ENCODE measurements at regions not wholly inside any gene's neighbourhood (a gene's known extent, or its start where the extent isn't known, plus 50 kb on each side); places are given as distances from the start of the nearest gene placed in this dataset.

- H3K4me3 Mint-ChIP-seq, result peak overlapping the region in 7 of 8 donors; percentile 1 to 75 (median 56)
- peaks cover 0 to 2% (median 0%) of the 10 kb centered on the region in 8 donors for H3K9me3 Mint-ChIP-seq
- no peaks in the 10 kb centered on the region for H3K36me3 Mint-ChIP-seq
- Histone ChIP-seq H3K4me1 (ENCODE audit: insufficient read depth, low read length) (peaks cover 12% of the 10 kb centered on the region), H3K27ac (ENCODE audit: low read depth, low read length) (no peak overlapping the region), H3K9me3 (ENCODE audit: control insufficient read depth in 1 of 2, low read length in 2 of 2) (no peaks in the 10 kb centered on the region), H3K27me3 (ENCODE audit: insufficient read depth, low read length) (peaks cover 15% of the 10 kb centered on the region), H3K36me3 (ENCODE audit: insufficient read depth, low read length) (no peaks in the 10 kb centered on the region), H3K4me3 (ENCODE audit: low read length in 2 of 2) (no peak overlapping the region)
- ChIA-PET CTCF (ENCODE audit: partially characterized antibody) (interaction anchor here (2.0 kb wide), 1 partner anchor 12 kb away, joined by 8 read pairs; no protein-coding TSS in a partner anchor), POLR2A (ENCODE audit: partially characterized antibody) (no interaction called here)
- DNase-seq, result no peak
- H3K27me3 Mint-ChIP-seq, result peaks cover 35 to 38% of the 10 kb centered on the region in 2 donors
- H3K27ac Mint-ChIP-seq, result no peak overlapping the region
- H3K4me1 Mint-ChIP-seq, result peaks cover 5 to 16% (median 11%) of the 10 kb centered on the region in 4 donors
- intact Hi-C loops (cut with micrococcal nuclease), result no loop called here
These were observed 149.4 kb upstream of the MKI67 start for GRCh38 chr10:128275388-128276177.

DNA sequence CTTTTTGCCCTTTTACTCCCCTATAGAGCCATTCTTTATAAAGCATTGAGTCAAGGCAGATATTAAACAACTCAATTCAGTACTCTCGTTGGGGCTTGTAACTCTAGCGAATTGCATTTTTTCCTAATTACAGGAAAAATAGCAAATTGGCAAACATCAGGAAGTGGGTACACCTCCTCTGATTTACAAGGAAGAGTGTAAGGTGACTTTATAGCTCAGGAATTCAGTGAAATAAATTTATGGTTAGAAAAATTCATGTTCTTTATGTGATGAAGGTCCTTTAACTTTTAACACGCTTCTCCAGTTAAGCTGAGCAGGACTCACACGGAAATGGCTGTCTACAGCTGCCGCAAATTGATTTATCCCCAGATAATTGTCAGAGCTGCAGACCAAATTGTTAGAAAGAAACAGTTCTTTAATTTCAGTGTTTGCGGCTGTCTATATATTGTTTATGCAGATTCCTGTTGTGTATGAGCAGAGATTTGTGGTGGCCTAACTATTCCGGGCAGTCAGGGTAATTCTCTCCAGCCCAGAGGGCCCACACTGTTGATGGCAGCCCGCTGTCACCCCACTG is 151.1 kb upstream of the MKI67 start:
- no peaks in the 10 kb centered on the region for H3K36me3 ChIP-seq (ENCODE audit: insufficient read depth, low read length)
- Mint-ChIP-seq H3K27me3 (peaks cover 27 to 31% of the 10 kb centered on the region in 2 donors), H3K36me3 (no peaks in the 10 kb centered on the region), H3K9me3 (peaks cover 0 to 2% (median 0%) of the 10 kb centered on the region in 8 donors), H3K27ac (peak overlapping the region in 1 of 7 donors; percentile 54), H3K4me3 (no peak overlapping the region), H3K4me1 (peaks cover 5 to 16% (median 11%) of the 10 kb centered on the region in 4 donors)
- no peak overlapping the region for H3K27ac ChIP-seq (ENCODE audit: low read depth, low read length)
- intact Hi-C loops (cut with micrococcal nuclease), result no loop called here
- peaks cover 15% of the 10 kb centered on the region for H3K27me3 ChIP-seq (ENCODE audit: insufficient read depth, low read length)
- no peaks in the 10 kb centered on the region for H3K9me3 ChIP-seq (ENCODE audit: control insufficient read depth in 1 of 2, low read length in 2 of 2)
- ChIA-PET POLR2A (ENCODE audit: partially characterized antibody) (no interaction called here), CTCF (ENCODE audit: partially characterized antibody) (no interaction called here)
- no peak for DNase-seq
- H3K4me1 ChIP-seq (ENCODE audit: insufficient read depth, low read length), result peaks cover 12% of the 10 kb centered on the region
- H3K4me3 ChIP-seq (ENCODE audit: low read length in 2 of 2), result no peak overlapping the region

DNA sequence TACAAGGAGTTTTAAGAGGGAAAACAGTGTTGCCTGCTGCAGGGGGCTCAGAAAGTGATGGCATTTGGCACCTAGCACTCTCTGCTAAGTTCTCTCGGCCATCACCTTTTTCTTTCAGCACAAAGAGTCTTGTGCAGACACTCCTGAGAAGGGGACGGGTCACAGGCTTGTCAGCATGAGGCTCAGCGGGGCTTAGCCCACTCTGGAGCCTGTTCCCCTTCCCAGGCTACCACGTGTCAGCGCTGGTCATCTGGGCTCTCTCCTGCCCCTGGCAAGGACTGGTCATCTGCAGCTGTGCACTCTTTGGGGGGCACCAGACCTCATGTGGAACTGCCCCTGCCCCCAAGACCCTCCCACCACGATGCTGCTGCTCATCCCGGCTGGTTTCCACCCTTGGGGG is 152.1 kb upstream of the MKI67 start:
- Histone ChIP-seq H3K36me3 (ENCODE audit: insufficient read depth, low read length) (no peaks in the 10 kb centered on the region), H3K4me3 (ENCODE audit: low read length in 2 of 2) (no peak overlapping the region), H3K27ac (ENCODE audit: low read depth, low read length) (no peak overlapping the region), H3K4me1 (ENCODE audit: insufficient read depth, low read length) (peaks cover 12% of the 10 kb centered on the region), H3K9me3 (ENCODE audit: control insufficient read depth in 1 of 2, low read length in 2 of 2) (no peaks in the 10 kb centered on the region), H3K27me3 (ENCODE audit: insufficient read depth, low read length) (peaks cover 15% of the 10 kb centered on the region)
- no peaks in the 10 kb centered on the region for H3K36me3 Mint-ChIP-seq
- ChIA-PET CTCF (ENCODE audit: partially characterized antibody) (no interaction called here), POLR2A (ENCODE audit: partially characterized antibody) (no interaction called here)
- H3K27me3 Mint-ChIP-seq, result peaks cover 23 to 31% of the 10 kb centered on the region in 2 donors
- no peak overlapping the region for H3K27ac Mint-ChIP-seq
- no peak for DNase-seq
- peaks cover 5 to 16% (median 11%) of the 10 kb centered on the region in 4 donors for H3K4me1 Mint-ChIP-seq
- no peak overlapping the region for H3K4me3 Mint-ChIP-seq
- H3K9me3 Mint-ChIP-seq, result peaks cover 0 to 2% (median 0%) of the 10 kb centered on the region in 8 donors
- intact Hi-C loops (cut with micrococcal nuclease), result no loop called here

DNA sequence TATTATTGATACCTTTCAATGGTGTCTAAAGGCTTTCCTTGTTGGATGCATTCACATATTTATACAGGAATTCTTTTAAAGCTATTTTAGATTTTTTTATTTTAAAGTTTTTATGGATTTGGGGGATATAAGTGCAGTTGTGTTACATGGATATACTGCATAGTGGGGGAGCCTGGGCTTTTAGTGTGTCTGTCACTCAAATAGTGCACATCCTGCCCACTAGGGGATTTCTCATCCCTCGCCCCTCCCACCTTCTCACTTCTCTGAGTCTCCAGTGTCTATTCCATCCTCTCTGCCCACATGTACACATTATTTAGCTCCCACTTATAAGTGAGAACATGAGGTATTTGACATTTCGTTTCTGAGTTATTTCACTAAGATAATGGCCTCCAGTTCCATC is 154.0 kb upstream of the MKI67 start:
- H3K9me3 Mint-ChIP-seq, result peaks cover 0 to 2% (median 0%) of the 10 kb centered on the region in 8 donors
- H3K36me3 Mint-ChIP-seq, result no peaks in the 10 kb centered on the region
- no peaks in the 10 kb centered on the region for H3K36me3 ChIP-seq (ENCODE audit: insufficient read depth, low read length)
- H3K9me3 ChIP-seq (ENCODE audit: control insufficient read depth in 1 of 2, low read length in 2 of 2), result no peaks in the 10 kb centered on the region
- peaks cover 14% of the 10 kb centered on the region for H3K27me3 ChIP-seq (ENCODE audit: insufficient read depth, low read length)
- H3K4me3 ChIP-seq (ENCODE audit: low read length in 2 of 2), result no peak overlapping the region
- peaks cover 2 to 3% (median 2%) of the 10 kb centered on the region in 4 donors for H3K4me1 Mint-ChIP-seq
- H3K27me3 Mint-ChIP-seq, result peaks cover 24 to 28% of the 10 kb centered on the region in 2 donors
- no peak overlapping the region for H3K27ac ChIP-seq (ENCODE audit: low read depth, low read length)
- POLR2A ChIA-PET (ENCODE audit: partially characterized antibody), result no interaction called here
- H3K4me3 Mint-ChIP-seq, result no peak overlapping the region
- no peak for DNase-seq
- CTCF ChIA-PET (ENCODE audit: partially characterized antibody), result no interaction called here
- H3K4me1 ChIP-seq (ENCODE audit: insufficient read depth, low read length), result peaks cover 6% of the 10 kb centered on the region
- intact Hi-C loops (cut with micrococcal nuclease), result no loop called here
- no peak overlapping the region for H3K27ac Mint-ChIP-seq

- H3K36me3 ChIP-seq (ENCODE audit: insufficient read depth, low read length), result no peaks in the 10 kb centered on the region
- ChIA-PET POLR2A (ENCODE audit: partially characterized antibody) (no interaction called here), CTCF (ENCODE audit: partially characterized antibody) (no interaction called here)
- H3K4me3 ChIP-seq (ENCODE audit: low read length in 2 of 2), result no peak overlapping the region
- no peaks in the 10 kb centered on the region for H3K4me1 ChIP-seq (ENCODE audit: insufficient read depth, low read length)
- H3K4me3 Mint-ChIP-seq, result no peak overlapping the region
- no peaks in the 10 kb centered on the region for H3K36me3 Mint-ChIP-seq
- peaks cover 5% of the 10 kb centered on the region for H3K27me3 ChIP-seq (ENCODE audit: insufficient read depth, low read length)
- peaks cover 0 to 2% (median 0%) of the 10 kb centered on the region in 8 donors for H3K9me3 Mint-ChIP-seq
- H3K27ac Mint-ChIP-seq, result no peak overlapping the region
- H3K9me3 ChIP-seq (ENCODE audit: control insufficient read depth in 1 of 2, low read length in 2 of 2), result no peaks in the 10 kb centered on the region
- peaks cover 30 to 31% of the 10 kb centered on the region in 2 donors for H3K27me3 Mint-ChIP-seq
- intact Hi-C loops (cut with micrococcal nuclease), result no loop called here
- DNase-seq, result no peak
- H3K27ac ChIP-seq (ENCODE audit: low read depth, low read length), result no peak overlapping the region
- H3K4me1 Mint-ChIP-seq, result no peaks in the 10 kb centered on the region
These were observed 155.1 kb upstream of the MKI67 start for GRCh38 chr10:128281343-128281742.

GRCh38 chr10:128281861-128282260 is 155.6 kb upstream of the MKI67 start:
- ChIA-PET CTCF (ENCODE audit: partially characterized antibody) (no interaction called here), POLR2A (ENCODE audit: partially characterized antibody) (no interaction called here)
- Histone ChIP-seq H3K27ac (ENCODE audit: low read depth, low read length) (no peak overlapping the region), H3K27me3 (ENCODE audit: insufficient read depth, low read length) (peaks cover 5% of the 10 kb centered on the region), H3K4me1 (ENCODE audit: insufficient read depth, low read length) (no peaks in the 10 kb centered on the region), H3K36me3 (ENCODE audit: insufficient read depth, low read length) (no peaks in the 10 kb centered on the region), H3K4me3 (ENCODE audit: low read length in 2 of 2) (no peak overlapping the region), H3K9me3 (ENCODE audit: control insufficient read depth in 1 of 2, low read length in 2 of 2) (no peaks in the 10 kb centered on the region)
- H3K9me3 Mint-ChIP-seq, result peaks cover 0 to 2% (median 0%) of the 10 kb centered on the region in 8 donors
- no peak for DNase-seq
- no peaks in the 10 kb centered on the region for H3K36me3 Mint-ChIP-seq
- no peaks in the 10 kb centered on the region for H3K4me1 Mint-ChIP-seq
- H3K27me3 Mint-ChIP-seq, result peaks cover 30 to 32% of the 10 kb centered on the region in 2 donors
- H3K27ac Mint-ChIP-seq, result no peak overlapping the region
- intact Hi-C loops (cut with micrococcal nuclease), result no loop called here
- H3K4me3 Mint-ChIP-seq, result no peak overlapping the region

DNA sequence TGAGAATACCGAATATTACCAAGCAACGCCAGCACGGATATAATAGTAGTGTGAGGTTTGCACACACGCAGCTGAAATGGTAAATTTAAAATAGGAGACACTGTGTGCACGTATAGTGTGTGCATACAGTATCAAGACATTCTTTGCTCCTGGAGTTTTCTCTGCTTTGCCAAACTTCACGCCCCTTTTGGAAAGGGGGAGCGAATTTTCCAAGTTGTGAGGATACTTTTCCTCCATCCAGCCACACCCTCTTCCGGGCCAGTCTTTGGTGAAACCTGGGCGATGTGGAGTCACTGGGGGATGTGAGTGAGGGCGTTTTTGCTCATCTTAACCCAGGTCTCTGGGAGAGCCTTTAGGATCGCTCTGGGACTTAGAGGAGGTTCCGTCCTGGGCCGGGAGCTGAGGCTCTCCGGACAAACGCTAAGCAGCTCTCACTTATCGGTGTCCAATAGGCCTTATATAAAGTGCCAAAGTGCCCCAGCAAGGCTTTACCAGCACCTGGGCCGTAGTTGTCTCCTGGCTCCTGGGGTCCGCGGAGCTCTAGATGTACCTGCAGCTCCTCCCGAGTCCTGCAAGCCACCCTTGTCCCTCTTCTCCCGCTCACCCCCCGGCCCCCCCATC is 160.0 kb upstream of the MKI67 start:
- Histone ChIP-seq H3K27me3 (ENCODE audit: insufficient read depth, low read length) (no peaks in the 10 kb centered on the region), H3K4me3 (ENCODE audit: low read length in 2 of 2) (no peak overlapping the region), H3K4me1 (ENCODE audit: insufficient read depth, low read length) (no peaks in the 10 kb centered on the region), H3K9me3 (ENCODE audit: control insufficient read depth in 1 of 2, low read length in 2 of 2) (no peaks in the 10 kb centered on the region), H3K27ac (ENCODE audit: low read depth, low read length) (no peak overlapping the region), H3K36me3 (ENCODE audit: insufficient read depth, low read length) (no peaks in the 10 kb centered on the region)
- intact Hi-C loops (cut with micrococcal nuclease), result no loop called here
- Mint-ChIP-seq H3K36me3 (peaks cover 3 to 6% of the 10 kb centered on the region in 2 donors), H3K27me3 (peaks cover 30 to 38% of the 10 kb centered on the region in 2 donors), H3K27ac (no peak overlapping the region), H3K4me1 (peaks cover 0 to 4% (median 0%) of the 10 kb centered on the region in 4 donors), H3K4me3 (no peak overlapping the region), H3K9me3 (peaks cover 0 to 14% (median 8%) of the 10 kb centered on the region in 8 donors)
- ChIA-PET CTCF (ENCODE audit: partially characterized antibody) (no interaction called here), POLR2A (ENCODE audit: partially characterized antibody) (no interaction called here)
- no peak for DNase-seq

Measured in CD4-positive, alpha-beta memory T cell (primary cell).